PC-9 (cell line): ENCODE measurements at regions not wholly inside any gene's neighbourhood (a gene's known extent, or its start where the extent isn't known, plus 50 kb on each side); places are given as distances from the start of the nearest gene placed in this dataset.

Experiments
- CTCF ChIP-seq: fragments of 200-600 bp; sonication (generic); conservative IDR thresholded peaks from 2 replicates; pipeline ENCODE4 v1.6.1; 2017; ENCODE audit warnings: mixed run types, antibody characterized with exemption, mild to moderate bottlenecking, moderate library complexity
- EZH2 ChIP-seq: fragments of 200-600 bp; sonication (generic); IDR thresholded peaks from 2 replicates; pipeline ENCODE4 v1.8.0; 2017; ENCODE audit warnings: antibody characterized with exemption, low read depth

- TF ChIP-seq CTCF (no peak), EZH2 (no peak)
These were observed 160.8 kb downstream of the FTCDNL1 start for GRCh38 chr2:199690225-199690624.
